ENCODE measurements at regions not wholly inside any gene's neighbourhood (a gene's known extent, or its start where the extent isn't known, plus 50 kb on each side); places are given as distances from the start of the nearest gene placed in this dataset.

DNA sequence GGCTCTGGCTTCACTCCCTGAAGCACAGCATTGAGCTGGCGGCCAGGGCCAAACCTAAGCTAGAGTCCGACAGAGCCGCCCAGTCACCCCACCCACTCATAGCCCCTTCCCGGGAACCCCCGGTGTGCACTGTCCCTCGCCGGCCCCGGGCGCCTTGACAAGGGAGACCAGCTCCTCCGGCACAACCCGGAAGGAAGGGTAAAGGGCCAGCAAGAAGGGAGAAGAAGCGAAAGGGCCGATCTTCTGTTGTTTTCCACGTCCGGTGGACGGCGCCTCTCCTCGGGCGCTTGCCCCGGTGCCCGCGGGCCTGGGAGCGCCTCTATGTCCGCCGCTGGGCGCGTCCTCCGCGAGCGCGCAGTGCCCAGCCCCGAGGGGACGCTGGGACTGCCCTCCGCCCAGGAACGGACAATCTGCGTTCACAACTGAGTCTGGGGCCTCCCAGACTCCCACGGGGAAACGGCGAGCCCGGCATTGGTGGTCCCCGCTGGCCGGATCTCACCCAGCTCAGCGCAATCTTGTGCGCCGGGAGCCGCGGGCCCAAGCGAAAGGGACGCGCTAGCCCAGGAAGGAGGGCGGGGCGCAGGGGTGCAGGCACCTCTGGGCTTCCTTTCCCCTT lies 172.5 kb upstream of the MIR17HG start:
- peak; percentile 40 for DNase-seq (ENCODE audit: low spot score)
- ChIA-PET CTCF (interaction anchor here (0.7 to 1.4 kb wide), 3 partner anchors 13 to 74 kb away, joined by 3 to 7 read pairs (median 4); no protein-coding TSS in a partner anchor), POLR2A (no interaction called here)
- Mint-ChIP-seq H3K27me3 (ENCODE audit: low read depth) (peaks cover 29% of the 10 kb centered on the region), H3K4me3 (peak overlapping the region; percentile 84), H3K27ac (no peak overlapping the region), H3K9me3 (no peaks in the 10 kb centered on the region), H3K4me1 (peaks cover 12% of the 10 kb centered on the region), H3K36me3 (no peaks in the 10 kb centered on the region)
- peak; percentile 84 for ATAC-seq
- no peak for TF ChIP-seq GRHL2 (CRISPR knock-in tag; IDR thresholded peaks at IDR 0.05; ENCODE audit: insufficient replicate concordance, severe bottlenecking)
- no peak for TF ChIP-seq ZNF671 (CRISPR knock-in tag; IDR thresholded peaks at IDR 0.05)
- TF ChIP-seq HMGA2 (CRISPR knock-in tag; IDR thresholded peaks at IDR 0.05) = no peak
- TF ChIP-seq ZNF232 (CRISPR knock-in tag; IDR thresholded peaks at IDR 0.05) = no peak
- TF ChIP-seq ZNF423 (CRISPR knock-in tag; IDR thresholded peaks at IDR 0.05) = 0 out of 2 replicates have a peak, but pooled peaks have one; percentile 16
- TF ChIP-seq, protein P1, sequence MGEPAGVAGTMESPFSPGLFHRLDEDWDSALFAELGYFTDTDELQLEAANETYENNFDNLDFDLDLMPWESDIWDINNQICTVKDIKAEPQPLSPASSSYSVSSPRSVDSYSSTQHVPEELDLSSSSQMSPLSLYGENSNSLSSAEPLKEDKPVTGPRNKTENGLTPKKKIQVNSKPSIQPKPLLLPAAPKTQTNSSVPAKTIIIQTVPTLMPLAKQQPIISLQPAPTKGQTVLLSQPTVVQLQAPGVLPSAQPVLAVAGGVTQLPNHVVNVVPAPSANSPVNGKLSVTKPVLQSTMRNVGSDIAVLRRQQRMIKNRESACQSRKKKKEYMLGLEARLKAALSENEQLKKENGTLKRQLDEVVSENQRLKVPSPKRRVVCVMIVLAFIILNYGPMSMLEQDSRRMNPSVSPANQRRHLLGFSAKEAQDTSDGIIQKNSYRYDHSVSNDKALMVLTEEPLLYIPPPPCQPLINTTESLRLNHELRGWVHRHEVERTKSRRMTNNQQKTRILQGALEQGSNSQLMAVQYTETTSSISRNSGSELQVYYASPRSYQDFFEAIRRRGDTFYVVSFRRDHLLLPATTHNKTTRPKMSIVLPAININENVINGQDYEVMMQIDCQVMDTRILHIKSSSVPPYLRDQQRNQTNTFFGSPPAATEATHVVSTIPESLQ (CRISPR knock-in tag; IDR thresholded peaks at IDR 0.05) = no peak
- TF ChIP-seq, protein P2, sequence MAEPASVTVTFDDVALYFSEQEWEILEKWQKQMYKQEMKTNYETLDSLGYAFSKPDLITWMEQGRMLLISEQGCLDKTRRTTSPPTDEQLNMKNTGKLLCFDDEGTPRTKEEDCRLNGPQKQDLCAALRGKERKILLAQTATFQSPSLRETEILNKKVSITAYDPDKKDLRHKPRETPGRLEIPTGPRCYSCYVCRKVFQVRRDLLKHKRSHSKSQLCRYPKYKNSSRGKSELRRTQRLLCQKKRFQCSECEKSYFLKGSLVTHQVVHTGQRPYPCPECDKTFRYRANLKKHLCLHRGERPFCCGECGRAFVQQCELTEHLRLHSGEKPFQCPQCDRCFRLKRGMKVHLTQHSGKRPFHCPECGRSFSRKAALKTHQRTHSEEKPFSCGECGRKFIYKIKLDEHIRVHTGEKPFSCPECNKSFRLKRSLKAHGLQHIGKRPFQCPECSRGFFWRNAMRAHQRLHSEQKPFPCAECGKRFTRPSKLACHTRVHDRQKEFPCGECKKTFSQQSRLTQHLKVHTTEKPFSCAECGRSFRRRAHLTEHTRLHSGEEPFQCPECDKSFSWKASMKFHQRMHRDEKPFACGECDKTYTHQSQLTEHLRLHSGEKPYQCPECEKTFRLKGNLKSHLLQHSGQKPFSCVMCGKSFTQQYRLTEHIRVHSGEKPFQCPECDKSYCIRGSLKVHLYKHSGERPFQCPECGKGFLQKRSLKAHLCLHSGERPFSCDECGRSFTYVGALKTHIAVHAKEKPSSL (CRISPR knock-in tag; conservative IDR thresholded peaks at IDR 0.05) = no peak
- TF ChIP-seq GTF2I (CRISPR knock-in tag; conservative IDR thresholded peaks at IDR 0.05) = no peak
- TF ChIP-seq NFE2L1 (CRISPR knock-in tag; IDR thresholded peaks at IDR 0.05) = no peak
- TF ChIP-seq, protein P3, sequence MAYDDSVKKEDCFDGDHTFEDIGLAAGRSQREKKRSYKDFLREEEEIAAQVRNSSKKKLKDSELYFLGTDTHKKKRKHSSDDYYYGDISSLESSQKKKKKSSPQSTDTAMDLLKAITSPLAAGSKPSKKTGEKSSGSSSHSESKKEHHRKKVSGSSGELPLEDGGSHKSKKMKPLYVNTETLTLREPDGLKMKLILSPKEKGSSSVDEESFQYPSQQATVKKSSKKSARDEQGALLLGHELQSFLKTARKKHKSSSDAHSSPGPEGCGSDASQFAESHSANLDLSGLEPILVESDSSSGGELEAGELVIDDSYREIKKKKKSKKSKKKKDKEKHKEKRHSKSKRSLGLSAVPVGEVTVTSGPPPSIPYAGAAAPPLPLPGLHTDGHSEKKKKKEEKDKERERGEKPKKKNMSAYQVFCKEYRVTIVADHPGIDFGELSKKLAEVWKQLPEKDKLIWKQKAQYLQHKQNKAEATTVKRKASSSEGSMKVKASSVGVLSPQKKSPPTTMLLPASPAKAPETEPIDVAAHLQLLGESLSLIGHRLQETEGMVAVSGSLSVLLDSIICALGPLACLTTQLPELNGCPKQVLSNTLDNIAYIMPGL (CRISPR knock-in tag; IDR thresholded peaks at IDR 0.05) = peak; percentile 62; the same call in 1 of the 2 replicates
- TF ChIP-seq NR3C1 (CRISPR knock-in tag; conservative IDR thresholded peaks at IDR 0.05; ENCODE audit: low read depth) = no peak
- TF ChIP-seq GABPB1 (CRISPR knock-in tag; IDR thresholded peaks at IDR 0.05) = no peak
- TF ChIP-seq IRF2 (CRISPR knock-in tag; IDR thresholded peaks at IDR 0.05; ENCODE audit: borderline replicate concordance, low read depth) = no peak
- TF ChIP-seq, protein P4, sequence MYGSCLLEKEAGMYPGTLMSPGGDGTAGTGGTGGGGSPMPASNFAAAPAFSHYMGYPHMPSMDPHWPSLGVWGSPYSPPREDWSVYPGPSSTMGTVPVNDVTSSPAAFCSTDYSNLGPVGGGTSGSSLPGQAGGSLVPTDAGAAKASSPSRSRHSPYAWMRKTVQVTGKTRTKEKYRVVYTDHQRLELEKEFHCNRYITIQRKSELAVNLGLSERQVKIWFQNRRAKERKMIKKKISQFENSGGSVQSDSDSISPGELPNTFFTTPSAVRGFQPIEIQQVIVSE (CRISPR knock-in tag; IDR thresholded peaks at IDR 0.05; ENCODE audit: borderline replicate concordance) = no peak
- TF ChIP-seq, protein P5, sequence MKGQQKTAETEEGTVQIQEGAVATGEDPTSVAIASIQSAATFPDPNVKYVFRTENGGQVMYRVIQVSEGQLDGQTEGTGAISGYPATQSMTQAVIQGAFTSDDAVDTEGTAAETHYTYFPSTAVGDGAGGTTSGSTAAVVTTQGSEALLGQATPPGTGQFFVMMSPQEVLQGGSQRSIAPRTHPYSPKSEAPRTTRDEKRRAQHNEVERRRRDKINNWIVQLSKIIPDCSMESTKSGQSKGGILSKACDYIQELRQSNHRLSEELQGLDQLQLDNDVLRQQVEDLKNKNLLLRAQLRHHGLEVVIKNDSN (CRISPR knock-in tag; IDR thresholded peaks at IDR 0.05) = no peak
- no peak for TF ChIP-seq TEAD1 (CRISPR knock-in tag; IDR thresholded peaks at IDR 0.05)
- 0 out of 2 replicates have a peak, but pooled peaks have one; percentile 20 for TF ChIP-seq MYBL2 (CRISPR knock-in tag; IDR thresholded peaks at IDR 0.05)
- TF ChIP-seq, protein P6, sequence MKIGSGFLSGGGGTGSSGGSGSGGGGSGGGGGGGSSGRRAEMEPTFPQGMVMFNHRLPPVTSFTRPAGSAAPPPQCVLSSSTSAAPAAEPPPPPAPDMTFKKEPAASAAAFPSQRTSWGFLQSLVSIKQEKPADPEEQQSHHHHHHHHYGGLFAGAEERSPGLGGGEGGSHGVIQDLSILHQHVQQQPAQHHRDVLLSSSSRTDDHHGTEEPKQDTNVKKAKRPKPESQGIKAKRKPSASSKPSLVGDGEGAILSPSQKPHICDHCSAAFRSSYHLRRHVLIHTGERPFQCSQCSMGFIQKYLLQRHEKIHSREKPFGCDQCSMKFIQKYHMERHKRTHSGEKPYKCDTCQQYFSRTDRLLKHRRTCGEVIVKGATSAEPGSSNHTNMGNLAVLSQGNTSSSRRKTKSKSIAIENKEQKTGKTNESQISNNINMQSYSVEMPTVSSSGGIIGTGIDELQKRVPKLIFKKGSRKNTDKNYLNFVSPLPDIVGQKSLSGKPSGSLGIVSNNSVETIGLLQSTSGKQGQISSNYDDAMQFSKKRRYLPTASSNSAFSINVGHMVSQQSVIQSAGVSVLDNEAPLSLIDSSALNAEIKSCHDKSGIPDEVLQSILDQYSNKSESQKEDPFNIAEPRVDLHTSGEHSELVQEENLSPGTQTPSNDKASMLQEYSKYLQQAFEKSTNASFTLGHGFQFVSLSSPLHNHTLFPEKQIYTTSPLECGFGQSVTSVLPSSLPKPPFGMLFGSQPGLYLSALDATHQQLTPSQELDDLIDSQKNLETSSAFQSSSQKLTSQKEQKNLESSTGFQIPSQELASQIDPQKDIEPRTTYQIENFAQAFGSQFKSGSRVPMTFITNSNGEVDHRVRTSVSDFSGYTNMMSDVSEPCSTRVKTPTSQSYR (CRISPR knock-in tag; IDR thresholded peaks at IDR 0.05) = no peak
- TF ChIP-seq, protein P7, sequence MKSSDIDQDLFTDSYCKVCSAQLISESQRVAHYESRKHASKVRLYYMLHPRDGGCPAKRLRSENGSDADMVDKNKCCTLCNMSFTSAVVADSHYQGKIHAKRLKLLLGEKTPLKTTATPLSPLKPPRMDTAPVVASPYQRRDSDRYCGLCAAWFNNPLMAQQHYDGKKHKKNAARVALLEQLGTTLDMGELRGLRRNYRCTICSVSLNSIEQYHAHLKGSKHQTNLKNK (CRISPR knock-in tag; IDR thresholded peaks at IDR 0.05) = no peak
- no peak for TF ChIP-seq CREB1 (CRISPR knock-in tag; IDR thresholded peaks at IDR 0.05)
- TF ChIP-seq, protein P8, sequence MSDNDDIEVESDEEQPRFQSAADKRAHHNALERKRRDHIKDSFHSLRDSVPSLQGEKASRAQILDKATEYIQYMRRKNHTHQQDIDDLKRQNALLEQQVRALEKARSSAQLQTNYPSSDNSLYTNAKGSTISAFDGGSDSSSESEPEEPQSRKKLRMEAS (CRISPR knock-in tag; IDR thresholded peaks at IDR 0.05) = 0 out of 2 replicates have a peak, but pooled peaks have one; percentile 39
- TF ChIP-seq, protein P9, sequence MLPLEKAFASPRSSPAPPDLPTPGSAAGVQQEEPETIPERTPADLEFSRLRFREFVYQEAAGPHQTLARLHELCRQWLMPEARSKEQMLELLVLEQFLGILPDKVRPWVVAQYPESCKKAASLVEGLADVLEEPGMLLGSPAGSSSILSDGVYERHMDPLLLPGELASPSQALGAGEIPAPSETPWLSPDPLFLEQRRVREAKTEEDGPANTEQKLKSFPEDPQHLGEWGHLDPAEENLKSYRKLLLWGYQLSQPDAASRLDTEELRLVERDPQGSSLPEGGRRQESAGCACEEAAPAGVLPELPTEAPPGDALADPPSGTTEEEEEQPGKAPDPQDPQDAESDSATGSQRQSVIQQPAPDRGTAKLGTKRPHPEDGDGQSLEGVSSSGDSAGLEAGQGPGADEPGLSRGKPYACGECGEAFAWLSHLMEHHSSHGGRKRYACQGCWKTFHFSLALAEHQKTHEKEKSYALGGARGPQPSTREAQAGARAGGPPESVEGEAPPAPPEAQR (CRISPR knock-in tag; IDR thresholded peaks at IDR 0.05) = no peak
- no peak for TF ChIP-seq FOXP1 (CRISPR knock-in tag; IDR thresholded peaks at IDR 0.05; ENCODE audit: borderline replicate concordance)
- TF ChIP-seq, protein P10, sequence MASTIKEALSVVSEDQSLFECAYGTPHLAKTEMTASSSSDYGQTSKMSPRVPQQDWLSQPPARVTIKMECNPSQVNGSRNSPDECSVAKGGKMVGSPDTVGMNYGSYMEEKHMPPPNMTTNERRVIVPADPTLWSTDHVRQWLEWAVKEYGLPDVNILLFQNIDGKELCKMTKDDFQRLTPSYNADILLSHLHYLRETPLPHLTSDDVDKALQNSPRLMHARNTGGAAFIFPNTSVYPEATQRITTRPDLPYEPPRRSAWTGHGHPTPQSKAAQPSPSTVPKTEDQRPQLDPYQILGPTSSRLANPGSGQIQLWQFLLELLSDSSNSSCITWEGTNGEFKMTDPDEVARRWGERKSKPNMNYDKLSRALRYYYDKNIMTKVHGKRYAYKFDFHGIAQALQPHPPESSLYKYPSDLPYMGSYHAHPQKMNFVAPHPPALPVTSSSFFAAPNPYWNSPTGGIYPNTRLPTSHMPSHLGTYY (CRISPR knock-in tag; IDR thresholded peaks at IDR 0.05) = no peak
